Retina (tissue), 1 donor: ENCODE measurements at regions not wholly inside any gene's neighbourhood (a gene's known extent, or its start where the extent isn't known, plus 50 kb on each side); places are given as distances from the start of the nearest gene placed in this dataset.

Experiments
- DNase-seq: peaks from one replicate; pipeline ENCODE4 v3.0.0-alpha.2; 2016

GRCh38 chr6:141035312-141036200, 1097.2 kb upstream of the GJE1 start:
- DNase-seq = no peak

GRCh38 chr6:141033101-141033500, 1099.6 kb upstream of the GJE1 start:
- DNase-seq = no peak

- no peak for DNase-seq
These were observed 1102.8 kb upstream of the GJE1 start for GRCh38 chr6:141029908-141030307.

- no peak for DNase-seq
These were observed 1103.9 kb upstream of the GJE1 start for GRCh38 chr6:141028791-141029280.

GRCh38 chr6:141026504-141026903, 1106.2 kb upstream of the GJE1 start:
- DNase-seq = no peak

GRCh38 chr6:141024526-141024925, 1108.2 kb upstream of the GJE1 start:
- no peak for DNase-seq

- no peak for DNase-seq
These were observed 1114.8 kb upstream of the GJE1 start for GRCh38 chr6:141017941-141018340.

GRCh38 chr6:141000917-141001316, 1131.8 kb upstream of the GJE1 start:
- no peak for DNase-seq

GRCh38 chr6:140993515-140993914, 1139.2 kb upstream of the GJE1 start:
- no peak for DNase-seq

GRCh38 chr6:140992678-140993077, 1140.0 kb upstream of the GJE1 start:
- no peak for DNase-seq

GRCh38 chr6:140988780-140989179, 1143.9 kb upstream of the GJE1 start:
- no peak for DNase-seq

GRCh38 chr6:140987364-140988155, 1145.2 kb upstream of the GJE1 start:
- DNase-seq = no peak

GRCh38 chr6:140985679-140986275, 1146.9 kb upstream of the GJE1 start:
- no peak for DNase-seq

GRCh38 chr6:140980265-140980887, 1152.3 kb upstream of the GJE1 start:
- DNase-seq = no peak

GRCh38 chr6:140979642-140980091, 1153.1 kb upstream of the GJE1 start:
- DNase-seq = no peak

GRCh38 chr6:140977403-140977802, 1155.3 kb upstream of the GJE1 start:
- DNase-seq = no peak

- no peak for DNase-seq
These were observed 1155.9 kb upstream of the GJE1 start for GRCh38 chr6:140976806-140977205.

- no peak for DNase-seq
These were observed 1162.2 kb upstream of the GJE1 start for GRCh38 chr6:140970485-140970884.

- no peak for DNase-seq
These were observed 1164.7 kb upstream of the GJE1 start for GRCh38 chr6:140968062-140968461.

- no peak for DNase-seq
These were observed 1166.0 kb upstream of the GJE1 start for GRCh38 chr6:140966676-140967075.

- no peak for DNase-seq
These were observed 1172.2 kb upstream of the GJE1 start for GRCh38 chr6:140960566-140960965.

- peak; percentile 71 for DNase-seq
These were observed 1175.3 kb upstream of the GJE1 start for GRCh38 chr6:140957386-140957785.
